Neutrophil (primary cell): ENCODE measurements at regions not wholly inside any gene's neighbourhood (a gene's known extent, or its start where the extent isn't known, plus 50 kb on each side); places are given as distances from the start of the nearest gene placed in this dataset.

Experiments used
- H3K27ac ChIP-seq: fragments of 200-600 bp; sonication (generic); 2 replicates; pipeline ENCODE4 v1.5.1; 2016; ENCODE audit warnings: mild to moderate bottlenecking, moderate library complexity
- H3K27me3 ChIP-seq: fragments of 200-600 bp; sonication (generic); 2 replicates; pipeline ENCODE4 v1.6.0; 2016; ENCODE audit warnings: mild to moderate bottlenecking
- H3K36me3 ChIP-seq: fragments of 200-600 bp; sonication (generic); 2 replicates; pipeline ENCODE4 v1.5.1; 2017
- H3K4me1 ChIP-seq, 2 experiments: fragments of 200-600 bp in 1 of 2; sonication (generic) in 1 of 2; 1 replicate in 1 of 2; 2 replicates in 1 of 2; pipeline versions ENCODE4 v1.5.1 to v1.6.1; 2013 to 2016; ENCODE audit warnings: low read depth in 1 of 2, low read length in 1 of 2, mild to moderate bottlenecking in 1 of 2, moderate library complexity in 1 of 2; ENCODE audit not compliant: control insufficient read depth in 1 of 2, insufficient read depth in 1 of 2
- H3K4me3 ChIP-seq, 2 experiments: fragments of 200-600 bp in 1 of 2; sonication (generic) in 1 of 2; 1 replicate in 1 of 2; 2 replicates in 1 of 2; pipeline ENCODE4 v1.5.1; 2013 to 2016; ENCODE audit warnings: low read depth in 1 of 2, low read length in 1 of 2, mild to moderate bottlenecking in 1 of 2, moderate library complexity in 1 of 2
- H3K9me3 ChIP-seq: fragments of 200-600 bp; sonication (generic); 2 replicates; pipeline ENCODE4 v1.5.1; 2016
- CTCF ChIP-seq: fragments of 200-600 bp; sonication (generic); IDR thresholded peaks from 2 replicates; pipeline ENCODE4 v1.5.1; 2016; ENCODE audit warnings: antibody characterized with exemption

GRCh38 chr11:11117730-11118129 lies 235.3 kb downstream of the CSNK2A3 start:
- TF ChIP-seq CTCF: no peak

GRCh38 chr11:11115475-11115874 lies 237.6 kb downstream of the CSNK2A3 start:
- no peaks in the 10 kb centered on the region for H3K9me3 ChIP-seq
- H3K36me3 ChIP-seq: no peaks in the 10 kb centered on the region
- TF ChIP-seq CTCF: no peak
- no peak overlapping the region for H3K4me3 ChIP-seq
- H3K4me1 ChIP-seq: no peaks in the 10 kb centered on the region
- H3K27me3 ChIP-seq: no peaks in the 10 kb centered on the region
- no peak overlapping the region for H3K27ac ChIP-seq

More at GRCh38 chr11:11117730-11118129, 235.3 kb downstream of the CSNK2A3 start:
- H3K27ac ChIP-seq: no peak overlapping the region
- H3K4me1 ChIP-seq: no peaks in the 10 kb centered on the region
- no peak overlapping the region for H3K4me3 ChIP-seq
- H3K9me3 ChIP-seq: no peaks in the 10 kb centered on the region
- H3K36me3 ChIP-seq: no peaks in the 10 kb centered on the region
- no peaks in the 10 kb centered on the region for H3K27me3 ChIP-seq

- TF ChIP-seq CTCF: no peak
- no peaks in the 10 kb centered on the region for H3K4me1 ChIP-seq
- no peaks in the 10 kb centered on the region for H3K36me3 ChIP-seq
- no peaks in the 10 kb centered on the region for H3K27me3 ChIP-seq
- H3K4me3 ChIP-seq: no peak overlapping the region
- H3K27ac ChIP-seq: no peak overlapping the region
- H3K9me3 ChIP-seq: no peaks in the 10 kb centered on the region
Measured at GRCh38 chr11:11113626-11114025, 239.4 kb downstream of the CSNK2A3 start.

GRCh38 chr11:11108026-11108425 lies 245.0 kb downstream of the CSNK2A3 start:
- no peak overlapping the region for H3K27ac ChIP-seq
- no peak overlapping the region for H3K4me3 ChIP-seq
- H3K4me1 ChIP-seq: no peaks in the 10 kb centered on the region
- no peaks in the 10 kb centered on the region for H3K36me3 ChIP-seq
- TF ChIP-seq CTCF: no peak
- H3K27me3 ChIP-seq: no peaks in the 10 kb centered on the region
- H3K9me3 ChIP-seq: no peaks in the 10 kb centered on the region

- no peaks in the 10 kb centered on the region for H3K36me3 ChIP-seq
Measured at GRCh38 chr11:11107076-11107723, 245.8 kb downstream of the CSNK2A3 start.

More at GRCh38 chr11:11107076-11107723, 245.8 kb downstream of the CSNK2A3 start:
- no peaks in the 10 kb centered on the region for H3K27me3 ChIP-seq
- H3K27ac ChIP-seq: no peak overlapping the region
- H3K9me3 ChIP-seq: no peaks in the 10 kb centered on the region
- TF ChIP-seq CTCF: no peak
- no peaks in the 10 kb centered on the region for H3K4me1 ChIP-seq
- H3K4me3 ChIP-seq: no peak overlapping the region
